ENCODE measurements at regions not wholly inside any gene's neighbourhood (a gene's known extent, or its start where the extent isn't known, plus 50 kb on each side); places are given as distances from the start of the nearest gene placed in this dataset.
A peak's percentile ranks its signal among the peaks of the same experiment; 100 is the strongest.

- peaks cover 0 to 11% of the 10 kb centered on the region in 2 donors for H3K9me3 ChIP-seq
- intact Hi-C loops (cut with DNase I): no loop called here
- H3K4me3 ChIP-seq: no peak overlapping the region
- no peaks in the 10 kb centered on the region for H3K27me3 ChIP-seq
- no peak for DNase-seq (ENCODE audit: low spot score in 2 of 2)
- no peak overlapping the region for H3K27ac ChIP-seq
- no peak for TF ChIP-seq CTCF (IDR thresholded peaks at IDR 0.05)
- H3K4me1 ChIP-seq: no peaks in the 10 kb centered on the region
- H3K36me3 ChIP-seq: no peaks in the 10 kb centered on the region
These were observed 112.8 kb upstream of the GPR12 start for GRCh38 chr13:26873386-26873698.

- Histone ChIP-seq H3K4me1 (no peaks in the 10 kb centered on the region), H3K9me3 (peaks cover 0 to 11% of the 10 kb centered on the region in 2 donors), H3K36me3 (no peaks in the 10 kb centered on the region), H3K27me3 (no peaks in the 10 kb centered on the region), H3K27ac (no peak overlapping the region), H3K4me3 (no peak overlapping the region)
- TF ChIP-seq CTCF (IDR thresholded peaks at IDR 0.05): peak in 1 of 3 experiments; percentile 8
- intact Hi-C loops (cut with DNase I): no loop called here
- no peak for DNase-seq (ENCODE audit: low spot score in 2 of 2)
These were observed 112.2 kb upstream of the GPR12 start for GRCh38 chr13:26872525-26873385.

- intact Hi-C loops (cut with DNase I): no loop called here
- no peaks in the 10 kb centered on the region for H3K27me3 ChIP-seq
These were observed 107.0 kb upstream of the GPR12 start for GRCh38 chr13:26867451-26868091.

DNA sequence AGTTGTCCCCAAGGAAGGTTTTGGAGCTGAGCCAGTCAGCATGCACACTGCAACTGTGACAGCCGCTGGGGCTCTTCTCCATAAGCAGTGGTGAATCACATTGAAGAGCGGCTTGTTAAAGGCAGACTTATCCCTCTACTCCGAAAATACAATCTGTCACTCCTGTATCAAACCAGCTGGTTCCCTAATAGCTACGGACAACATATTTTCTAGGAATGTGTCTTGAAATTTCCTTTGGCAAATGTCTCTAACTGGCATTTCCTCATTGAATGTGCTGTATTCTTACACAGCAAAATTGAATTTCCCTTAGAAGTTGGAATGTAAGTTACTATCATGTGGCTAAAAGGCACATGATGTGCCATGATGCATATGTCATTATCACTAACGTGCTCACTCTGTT lies 104.0 kb upstream of the GPR12 start:
- Histone ChIP-seq H3K27ac (no peak overlapping the region), H3K9me3 (no peaks in the 10 kb centered on the region), H3K4me3 (no peak overlapping the region), H3K27me3 (no peaks in the 10 kb centered on the region), H3K36me3 (no peaks in the 10 kb centered on the region), H3K4me1 (no peaks in the 10 kb centered on the region)
- TF ChIP-seq CTCF (IDR thresholded peaks at IDR 0.05): no peak
- intact Hi-C loops (cut with DNase I): no loop called here
- DNase-seq (ENCODE audit: low spot score in 2 of 2): no peak

More at GRCh38 chr13:26867451-26868091, 107.0 kb upstream of the GPR12 start:
- no peaks in the 10 kb centered on the region for H3K9me3 ChIP-seq
- H3K4me3 ChIP-seq: no peak overlapping the region
- no peak for TF ChIP-seq CTCF (IDR thresholded peaks at IDR 0.05)
- no peaks in the 10 kb centered on the region for H3K36me3 ChIP-seq
- DNase-seq (ENCODE audit: low spot score in 2 of 2): no peak
- no peak overlapping the region for H3K27ac ChIP-seq
- no peaks in the 10 kb centered on the region for H3K4me1 ChIP-seq

DNA sequence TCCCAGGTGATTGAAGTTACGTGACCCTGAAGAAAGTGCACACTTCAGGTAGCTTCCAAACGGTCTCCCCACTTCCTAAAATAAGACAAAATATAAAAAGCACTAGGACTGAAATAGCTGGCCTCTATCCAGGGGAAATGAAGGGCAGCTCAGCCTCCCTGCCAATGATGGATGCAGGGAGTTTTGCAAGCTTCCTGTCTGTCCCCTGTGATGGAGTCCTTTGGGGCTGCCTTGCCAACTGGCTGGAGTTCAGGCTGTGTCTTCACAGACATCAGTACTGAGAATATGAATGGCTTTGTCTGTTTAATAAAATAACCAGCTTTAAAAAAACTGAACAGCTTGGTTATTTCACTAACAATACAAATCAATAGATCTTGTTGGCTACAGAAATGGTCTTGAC lies 101.4 kb upstream of the GPR12 start:
- intact Hi-C loops (cut with DNase I): no loop called here
- H3K4me1 ChIP-seq: no peaks in the 10 kb centered on the region
- H3K9me3 ChIP-seq: no peaks in the 10 kb centered on the region
- no peak for TF ChIP-seq CTCF (IDR thresholded peaks at IDR 0.05)
- H3K4me3 ChIP-seq: no peak overlapping the region
- H3K27ac ChIP-seq: no peak overlapping the region
- H3K36me3 ChIP-seq: no peaks in the 10 kb centered on the region
- H3K27me3 ChIP-seq: no peaks in the 10 kb centered on the region
- DNase-seq (ENCODE audit: low spot score in 2 of 2): no peak
